H1 (cell line): ENCODE measurements at regions not wholly inside any gene's neighbourhood (a gene's known extent, or its start where the extent isn't known, plus 50 kb on each side); places are given as distances from the start of the nearest gene placed in this dataset.

ENCODE experiments used
- CREB1 ChIP-seq: IDR thresholded peaks from 2 replicates; pipeline ENCODE4 v1.6.1; 2012; ENCODE audit warnings: inconsistent platforms
- FOSL1 ChIP-seq: IDR thresholded peaks from 2 replicates; pipeline ENCODE4 v1.6.1; 2011; ENCODE audit warnings: mild to moderate bottlenecking, low read depth, low read length, moderate library complexity; ENCODE audit not compliant: insufficient read depth
- HDAC2 ChIP-seq, 2 experiments: fragments of 300-600 bp in 1 of 2; sonication (generic) in 1 of 2; IDR thresholded peaks; 2 replicates each; pipeline ENCODE4 v1.6.1; 2011 to 2012; ENCODE audit warnings: low read depth in 2 of 2, low read length in 2 of 2, mild to moderate bottlenecking in 2 of 2, moderate library complexity in 2 of 2, borderline replicate concordance in 1 of 2, inconsistent platforms in 1 of 2

DNA sequence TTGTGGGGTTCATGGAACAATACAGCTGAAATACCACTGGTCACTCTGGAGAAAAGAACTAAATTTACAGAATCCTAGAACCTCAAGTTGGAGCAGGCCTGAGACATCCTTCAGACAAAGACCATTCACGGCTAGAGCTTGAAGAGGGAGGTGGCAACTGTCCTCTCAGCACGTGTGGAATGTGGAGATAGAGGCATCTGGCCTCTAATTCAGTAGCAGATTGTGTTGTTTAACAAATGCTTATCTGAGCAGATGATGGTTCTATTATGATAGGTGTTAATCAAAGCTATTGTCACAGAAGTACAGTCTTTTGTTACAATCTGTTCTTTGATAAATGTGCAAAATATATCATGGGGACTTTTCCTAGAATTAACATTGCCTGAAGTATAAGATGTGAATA, 121.7 kb upstream of the KCNIP4 start (continued):
- TF ChIP-seq HDAC2 (IDR thresholded peaks at IDR 0.05; ENCODE audit: borderline replicate concordance in 1 of 2, low read depth in 2 of 2, low read length in 2 of 2) (no peak), FOSL1 (no peak), CREB1 (no peak)
